ENCODE measurements at regions not wholly inside any gene's neighbourhood (a gene's known extent, or its start where the extent isn't known, plus 50 kb on each side); places are given as distances from the start of the nearest gene placed in this dataset.

- no peak for DNase-seq
These were observed 534.7 kb upstream of the ARGLU1 start for GRCh38 chr13:107102676-107103075.

DNA sequence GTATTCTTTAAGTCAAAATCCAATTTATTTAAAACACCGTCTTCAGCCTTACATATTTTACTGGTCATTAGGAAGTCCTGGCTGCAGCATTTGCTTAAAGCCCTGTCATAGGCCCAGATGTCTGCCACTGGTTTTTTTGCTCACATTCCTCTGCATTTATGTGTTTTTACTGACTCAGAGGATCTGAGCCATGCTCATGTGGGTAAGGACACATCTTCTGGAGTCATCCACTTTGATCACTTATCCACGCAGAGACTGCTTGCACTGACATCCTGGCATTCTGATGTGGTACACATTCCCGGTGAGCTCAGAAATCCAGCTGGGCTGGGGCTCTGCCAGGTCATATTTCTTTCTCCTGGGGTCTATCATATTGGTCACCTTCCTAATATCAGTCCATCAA, 531.7 kb upstream of the ARGLU1 start:
- DNase-seq, result no peak

GRCh38 chr13:107097916-107098315, 530.0 kb upstream of the ARGLU1 start:
- DNase-seq, result no peak

- no peak for DNase-seq
These were observed 527.9 kb upstream of the ARGLU1 start for GRCh38 chr13:107095876-107096275.

DNA sequence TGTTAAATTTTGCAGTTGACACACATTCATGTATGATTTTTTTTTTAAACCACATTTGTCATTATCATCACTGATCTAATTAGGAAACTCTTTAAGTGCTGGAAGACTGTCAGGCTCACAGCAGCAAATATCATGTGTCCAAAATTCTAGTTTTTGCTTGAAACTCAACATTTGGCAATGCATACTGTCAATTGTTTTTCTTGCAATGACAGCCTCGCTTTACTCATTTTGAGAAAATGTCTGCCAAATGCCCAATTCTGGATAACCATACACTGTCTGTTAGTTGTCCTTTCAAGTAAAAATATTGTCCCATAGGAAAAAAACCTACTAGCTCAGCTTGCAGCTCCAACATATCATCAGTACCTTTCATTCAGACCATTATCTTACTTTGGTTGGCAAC, 523.9 kb upstream of the ARGLU1 start:
- DNase-seq, result no peak

- DNase-seq, result no peak
These were observed 523.5 kb upstream of the ARGLU1 start for GRCh38 chr13:107091428-107091827.

DNA sequence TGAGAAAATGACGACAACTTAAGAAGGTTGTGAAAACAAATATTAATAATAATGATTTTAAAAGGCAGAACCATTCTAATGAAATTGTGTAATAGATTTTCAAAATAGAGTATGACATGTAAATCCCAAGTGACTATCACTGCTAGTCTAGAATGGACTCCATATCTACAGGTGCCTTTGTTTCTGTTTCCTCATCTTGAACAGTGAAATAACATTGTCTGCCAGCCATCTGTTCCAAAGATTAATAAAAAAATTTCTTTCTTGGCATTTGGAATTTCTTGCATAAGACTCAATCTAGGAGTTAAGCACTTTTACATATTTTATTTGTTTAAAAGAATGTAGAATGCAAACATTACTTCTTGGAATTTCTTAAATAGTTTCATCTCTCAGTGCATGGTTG, 520.1 kb upstream of the ARGLU1 start:
- no peak for DNase-seq

GRCh38 chr13:107079423-107080049, 511.6 kb upstream of the ARGLU1 start:
- DNase-seq, result no peak

GRCh38 chr13:107078229-107078765, 510.4 kb upstream of the ARGLU1 start:
- DNase-seq, result no peak

DNA sequence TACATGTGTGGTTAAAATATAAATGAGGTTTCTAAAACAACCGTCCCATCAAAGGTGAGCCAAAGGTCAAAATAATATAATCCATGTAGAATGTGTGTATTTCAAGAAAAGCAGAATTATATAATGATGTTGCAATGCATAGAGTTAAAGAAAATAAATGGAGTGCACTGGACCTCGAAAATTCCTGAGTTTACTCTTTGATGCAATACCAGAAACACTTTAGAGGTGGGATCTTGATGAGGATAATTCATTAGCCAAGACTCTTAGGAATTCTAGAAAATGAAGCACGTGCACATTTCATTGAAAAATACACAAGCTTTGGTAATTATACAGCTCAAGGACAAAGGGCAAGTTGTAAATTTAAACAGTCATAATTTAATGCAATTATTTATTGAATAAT, 508.9 kb upstream of the ARGLU1 start:
- no peak for DNase-seq

DNA sequence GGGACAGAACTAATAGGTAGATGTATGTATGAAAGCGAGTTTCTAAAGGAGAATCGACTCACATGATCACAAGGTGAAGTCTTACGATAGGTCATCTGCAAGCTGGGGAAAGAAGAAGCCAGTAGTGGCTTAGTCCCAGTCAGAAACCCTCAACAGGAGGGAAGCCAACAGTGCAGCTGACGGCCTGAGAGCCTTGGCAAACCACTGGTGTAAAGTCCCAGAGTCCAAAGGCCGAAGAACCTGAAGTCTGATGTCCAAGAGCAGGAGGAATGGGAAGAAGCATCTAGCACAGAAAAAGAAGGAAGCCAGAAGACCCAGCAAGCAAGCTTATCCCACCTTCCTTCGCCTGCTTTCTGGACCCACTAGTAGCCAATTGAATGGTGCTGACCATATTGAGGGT, 507.6 kb upstream of the ARGLU1 start:
- DNase-seq, result no peak

DNA sequence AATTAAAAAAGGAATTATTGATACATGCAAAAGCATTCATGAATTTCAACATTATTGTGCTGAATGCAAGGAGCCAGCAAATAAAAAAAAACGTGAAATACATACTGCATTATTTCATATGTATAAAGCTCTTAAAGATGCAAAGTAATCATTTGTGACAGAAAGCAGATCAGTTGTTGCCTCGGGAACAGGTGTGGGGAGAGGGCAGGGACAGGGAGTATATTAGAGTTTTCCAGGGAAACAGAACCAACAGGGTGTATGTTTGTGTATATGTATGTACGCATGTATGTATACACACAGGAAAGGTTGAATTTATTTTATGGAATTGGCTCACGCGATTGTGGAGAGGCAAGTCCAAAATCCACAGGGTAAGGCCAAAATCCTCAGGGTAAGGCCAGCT, 502.9 kb upstream of the ARGLU1 start:
- DNase-seq, result no peak

- DNase-seq, result no peak
These were observed 501.3 kb upstream of the ARGLU1 start for GRCh38 chr13:107069108-107069776.

- no peak for DNase-seq
These were observed 499.4 kb upstream of the ARGLU1 start for GRCh38 chr13:107067381-107067780.

DNA sequence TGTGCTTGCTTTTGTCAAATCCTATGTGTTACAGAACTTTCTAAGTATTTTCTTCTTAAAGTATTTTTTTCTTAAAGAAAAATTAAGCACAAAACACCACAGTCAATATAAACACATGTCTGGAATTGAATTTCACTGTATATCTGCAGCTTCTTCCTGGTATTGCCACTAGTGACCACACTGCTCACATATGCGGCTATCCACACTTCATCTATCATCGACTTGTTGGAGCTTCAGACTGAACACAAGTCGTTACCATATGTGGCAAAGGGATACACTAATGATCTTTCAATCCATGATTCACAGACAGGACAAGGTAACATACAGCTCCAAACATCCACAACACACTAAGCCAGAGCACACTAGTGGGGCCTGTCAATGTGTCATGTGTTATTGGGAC, 498.4 kb upstream of the ARGLU1 start:
- DNase-seq, result no peak

- no peak for DNase-seq
These were observed 497.1 kb upstream of the ARGLU1 start for GRCh38 chr13:107065036-107065435.

GRCh38 chr13:107057028-107057631, 489.2 kb upstream of the ARGLU1 start:
- no peak for DNase-seq

GRCh38 chr13:107043021-107043956, 475.4 kb upstream of the ARGLU1 start:
- DNase-seq, result no peak

DNA sequence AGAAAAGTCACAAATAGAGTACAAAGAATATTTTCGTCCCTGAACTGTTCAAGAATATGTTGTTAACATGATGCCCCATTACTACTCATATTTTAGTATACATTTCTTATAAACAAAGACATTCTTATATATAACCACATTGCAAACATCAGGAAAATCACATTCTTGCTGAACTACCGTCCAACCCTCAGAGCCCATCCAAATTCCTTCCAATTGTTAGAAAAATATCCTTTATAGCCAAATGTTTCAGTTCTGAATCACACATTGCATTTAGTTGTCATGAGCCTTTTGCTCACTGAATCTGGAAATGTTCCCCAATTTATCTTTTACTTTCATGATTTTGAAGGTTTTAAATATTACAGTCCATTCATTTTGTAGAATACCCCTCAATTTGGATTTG, 467.8 kb upstream of the ARGLU1 start:
- no peak for DNase-seq

- no peak for DNase-seq
These were observed 467.2 kb upstream of the ARGLU1 start for GRCh38 chr13:107035186-107035585.

DNA sequence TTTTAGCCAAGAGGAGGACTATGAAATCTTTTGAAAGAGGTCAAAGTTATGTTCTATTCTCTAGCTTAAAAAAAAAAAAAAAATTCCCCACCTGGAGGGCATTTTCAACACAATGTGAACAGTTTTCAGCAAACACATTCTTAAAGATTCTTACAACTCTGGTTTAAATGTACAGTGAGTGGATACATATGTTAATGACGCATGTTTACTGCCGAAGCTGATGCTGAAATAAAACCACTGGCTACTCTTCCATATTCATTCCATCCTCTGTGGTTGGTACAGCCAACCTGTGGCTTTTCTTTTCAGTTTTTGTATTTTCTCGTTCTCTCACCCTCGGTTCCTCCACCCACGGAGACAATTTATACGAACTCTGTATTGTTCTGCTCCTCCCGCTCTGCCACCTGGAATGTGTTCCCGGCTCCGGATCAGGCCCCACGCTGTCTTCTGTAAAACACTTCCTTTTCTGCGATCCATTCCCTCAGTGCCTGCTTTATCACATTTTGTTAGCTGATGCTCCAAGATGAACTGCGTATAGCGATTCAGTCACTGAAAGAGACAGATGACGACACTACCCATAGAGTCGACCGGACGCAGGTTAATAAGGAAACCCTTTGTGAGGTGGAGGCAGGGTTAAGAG, 466.4 kb upstream of the ARGLU1 start:
- no peak for DNase-seq

GRCh38 chr13:107031716-107032115, 463.8 kb upstream of the ARGLU1 start:
- no peak for DNase-seq
